Activated naive CD4-positive, alpha-beta T cell treated with anti-CD3 and anti-CD28 coated beads, Interleukin-2, amount 10 ng/mL, durations not matched to agents 7 days and 5 days (primary cell): ENCODE measurements at regions not wholly inside any gene's neighbourhood (a gene's known extent, or its start where the extent isn't known, plus 50 kb on each side); places are given as distances from the start of the nearest gene placed in this dataset.
A peak's percentile ranks its signal among the peaks of the same experiment; 100 is the strongest.

Source experiments
- CTCF ChIA-PET: fragments of 350-600 bp; sonication (Branson Sonifier 250); formaldehyde crosslinking; loops from one replicate; lab custom pipeline; 2021; ENCODE audit warnings: antibody characterized with exemption; lab: Charles Lee
- DNase-seq: peaks from one replicate; pipeline ENCODE4 v3.0.0-alpha.2; 2020
- H3K27ac Mint-ChIP-seq: one replicate; pipeline ENCODE4 v1.8.0; 2021; ENCODE audit warnings: mild to moderate bottlenecking, moderate library complexity, mixed read lengths
- H3K27me3 Mint-ChIP-seq: one replicate; pipeline ENCODE4 v1.8.0; 2021; ENCODE audit warnings: mild to moderate bottlenecking, mixed read lengths
- H3K36me3 Mint-ChIP-seq: one replicate; pipeline ENCODE4 v1.8.0; 2021; ENCODE audit warnings: mixed read lengths
- H3K4me1 Mint-ChIP-seq: one replicate; pipeline ENCODE4 v1.8.0; 2021; ENCODE audit warnings: mixed read lengths
- H3K4me3 Mint-ChIP-seq: one replicate; pipeline ENCODE4 v1.8.0; 2021; ENCODE audit warnings: mild to moderate bottlenecking, moderate library complexity, mixed read lengths
- H3K9me3 Mint-ChIP-seq: one replicate; pipeline ENCODE4 v1.8.0; 2021; ENCODE audit warnings: mixed read lengths

DNA sequence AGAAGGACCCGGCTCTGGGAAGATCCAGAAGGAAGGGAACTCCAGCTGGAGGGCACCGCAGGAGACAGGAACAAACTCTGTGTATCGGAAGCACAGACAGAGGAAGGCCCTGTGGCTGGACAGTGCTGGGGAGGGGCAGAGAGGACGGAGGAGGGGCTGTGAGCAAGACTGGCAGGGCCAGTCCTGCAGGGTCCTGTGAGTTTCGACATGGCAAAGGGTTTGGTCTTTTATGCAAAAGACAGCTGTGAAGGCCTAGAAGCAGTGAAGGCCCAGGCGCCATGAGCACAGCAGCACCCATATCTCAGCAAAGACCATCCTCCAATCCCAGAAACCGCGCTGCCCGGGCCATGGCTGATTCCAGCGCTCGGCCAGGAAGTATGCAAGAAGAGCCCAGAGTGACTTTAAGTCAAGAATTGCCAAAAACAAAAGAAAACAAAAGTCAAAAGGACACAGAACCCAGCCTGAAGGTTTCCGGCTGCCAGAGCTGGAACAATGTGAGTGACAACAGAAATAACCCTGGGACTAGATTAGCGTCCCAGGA, 126.5 kb downstream of the NCOR2 start:
- H3K36me3 Mint-ChIP-seq: peaks cover 27% of the 10 kb centered on the region

GRCh38 chr12:124440031-124440626, 127.3 kb downstream of the NCOR2 start:
- no peaks in the 10 kb centered on the region for H3K9me3 Mint-ChIP-seq
- H3K4me3 Mint-ChIP-seq: no peak overlapping the region
- no peaks in the 10 kb centered on the region for H3K4me1 Mint-ChIP-seq
- no peak overlapping the region for H3K27ac Mint-ChIP-seq
- peaks cover 26% of the 10 kb centered on the region for H3K36me3 Mint-ChIP-seq
- no peak for DNase-seq
- H3K27me3 Mint-ChIP-seq: no peaks in the 10 kb centered on the region
- CTCF ChIA-PET: no interaction called here

More for the DNA sequence above, 126.5 kb downstream of the NCOR2 start:
- no peaks in the 10 kb centered on the region for H3K4me1 Mint-ChIP-seq
- H3K4me3 Mint-ChIP-seq: no peak overlapping the region
- H3K9me3 Mint-ChIP-seq: no peaks in the 10 kb centered on the region
- peak overlapping the region; percentile 65 for H3K27ac Mint-ChIP-seq
- no peaks in the 10 kb centered on the region for H3K27me3 Mint-ChIP-seq
- CTCF ChIA-PET: no interaction called here
- DNase-seq: no peak

DNA sequence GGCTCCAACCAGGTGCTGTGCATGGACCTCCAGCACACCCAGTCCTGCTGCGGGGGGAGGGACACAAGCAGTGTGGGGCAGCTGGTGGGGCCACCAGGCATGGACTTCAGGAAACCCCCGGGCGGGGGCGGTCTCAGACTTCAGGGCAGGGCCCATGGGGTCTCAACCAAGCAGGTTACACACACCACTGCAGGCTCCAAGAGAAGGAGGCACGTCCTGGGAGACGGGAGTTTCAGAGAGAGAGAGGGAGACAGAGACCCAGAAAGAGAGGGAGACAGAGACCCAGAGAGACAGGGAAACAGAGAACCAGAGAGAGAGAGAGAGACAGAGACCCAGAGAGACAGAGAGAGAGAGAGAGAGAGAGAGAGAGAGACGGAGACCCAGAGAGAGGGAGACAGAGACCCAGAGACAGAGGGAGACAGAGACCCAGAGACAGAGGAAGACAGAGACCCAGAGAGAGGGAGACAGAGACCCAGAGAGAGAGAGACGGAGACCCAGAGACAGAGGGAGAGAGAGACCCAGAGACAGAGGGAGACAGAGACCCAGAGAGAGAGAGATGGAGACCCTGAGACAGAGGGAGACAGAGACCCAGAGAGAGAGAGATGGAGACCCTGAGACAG, 128.9 kb downstream of the NCOR2 start:
- DNase-seq: no peak
- CTCF ChIA-PET: no interaction called here
- Mint-ChIP-seq H3K9me3 (no peaks in the 10 kb centered on the region), H3K4me3 (no peak overlapping the region), H3K4me1 (no peaks in the 10 kb centered on the region), H3K27ac (no peak overlapping the region), H3K36me3 (peaks cover 19% of the 10 kb centered on the region), H3K27me3 (no peaks in the 10 kb centered on the region)

DNA sequence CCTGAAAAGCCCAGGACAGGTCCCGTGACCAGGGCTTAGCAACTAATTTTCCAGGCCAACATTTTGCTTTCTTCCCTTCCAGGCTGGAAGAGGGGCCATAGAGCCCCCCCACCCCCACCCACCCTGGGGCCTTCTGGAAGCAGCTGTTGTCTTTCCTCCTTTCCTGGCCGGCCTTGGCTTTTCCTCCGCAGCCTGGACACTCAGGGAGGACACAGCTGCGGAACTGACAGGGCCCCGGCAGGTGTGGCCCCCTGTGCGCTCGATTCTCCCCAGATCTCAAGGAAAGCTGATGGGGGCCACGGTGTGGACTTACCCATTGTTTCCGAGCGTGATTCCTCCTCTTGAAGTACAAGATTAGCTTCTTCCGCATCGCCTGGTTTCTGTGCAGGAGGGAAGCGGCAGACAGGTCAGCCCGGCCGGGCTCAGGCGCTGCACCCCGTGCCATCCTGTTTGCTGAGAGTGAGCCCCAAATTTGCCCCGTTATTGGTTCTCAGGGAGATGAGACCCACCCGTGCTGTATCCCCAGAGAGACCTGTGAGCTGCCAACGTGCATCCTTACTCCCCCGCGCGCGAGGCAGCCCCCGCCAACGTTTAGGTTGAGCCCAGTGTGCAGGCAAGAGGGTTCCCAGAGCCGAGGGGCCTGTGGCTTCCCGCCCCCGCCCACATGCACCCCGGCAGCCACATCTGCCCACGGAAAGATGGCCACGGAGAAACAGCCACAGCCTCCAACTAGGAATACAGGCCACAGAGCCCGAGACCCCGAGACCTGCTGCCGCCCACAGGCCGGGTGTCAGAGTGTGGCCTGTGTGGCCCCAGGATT, 129.6 kb downstream of the NCOR2 start:
- no peaks in the 10 kb centered on the region for H3K9me3 Mint-ChIP-seq
- H3K27ac Mint-ChIP-seq: peak overlapping the region; percentile 17
- no peak overlapping the region for H3K4me3 Mint-ChIP-seq
- CTCF ChIA-PET: no interaction called here
- H3K4me1 Mint-ChIP-seq: no peaks in the 10 kb centered on the region
- H3K27me3 Mint-ChIP-seq: no peaks in the 10 kb centered on the region
- peaks cover 19% of the 10 kb centered on the region for H3K36me3 Mint-ChIP-seq
- DNase-seq: no peak

GRCh38 chr12:124437121-124437520, 130.3 kb downstream of the NCOR2 start:
- Mint-ChIP-seq H3K27ac (no peak overlapping the region), H3K36me3 (peaks cover 16% of the 10 kb centered on the region), H3K9me3 (no peaks in the 10 kb centered on the region), H3K27me3 (no peaks in the 10 kb centered on the region), H3K4me1 (no peaks in the 10 kb centered on the region), H3K4me3 (no peak overlapping the region)
- CTCF ChIA-PET: interaction anchor here (0.8 kb wide), 1 partner anchor 16 kb away, joined by 3 read pairs; no protein-coding TSS in a partner anchor
- no peak for DNase-seq

- CTCF ChIA-PET: interaction anchor here (0.8 kb wide), 1 partner anchor 17 kb away, joined by 3 read pairs; no protein-coding TSS in a partner anchor
- H3K27ac Mint-ChIP-seq: peak overlapping the region; percentile 58
- no peak overlapping the region for H3K4me3 Mint-ChIP-seq
- H3K9me3 Mint-ChIP-seq: peaks cover 7% of the 10 kb centered on the region
- DNase-seq: no peak
- no peaks in the 10 kb centered on the region for H3K27me3 Mint-ChIP-seq
- H3K4me1 Mint-ChIP-seq: no peaks in the 10 kb centered on the region
- peaks cover 15% of the 10 kb centered on the region for H3K36me3 Mint-ChIP-seq
Observed at GRCh38 chr12:124436366-124436765, 131.0 kb downstream of the NCOR2 start.

GRCh38 chr12:124435806-124436345, 131.5 kb downstream of the NCOR2 start:
- H3K4me1 Mint-ChIP-seq: no peaks in the 10 kb centered on the region
- no peak for DNase-seq
- H3K36me3 Mint-ChIP-seq: peaks cover 15% of the 10 kb centered on the region
- no peak overlapping the region for H3K27ac Mint-ChIP-seq
- peaks cover 10% of the 10 kb centered on the region for H3K9me3 Mint-ChIP-seq
- no peak overlapping the region for H3K4me3 Mint-ChIP-seq
- no peaks in the 10 kb centered on the region for H3K27me3 Mint-ChIP-seq
- CTCF ChIA-PET: no interaction called here

DNA sequence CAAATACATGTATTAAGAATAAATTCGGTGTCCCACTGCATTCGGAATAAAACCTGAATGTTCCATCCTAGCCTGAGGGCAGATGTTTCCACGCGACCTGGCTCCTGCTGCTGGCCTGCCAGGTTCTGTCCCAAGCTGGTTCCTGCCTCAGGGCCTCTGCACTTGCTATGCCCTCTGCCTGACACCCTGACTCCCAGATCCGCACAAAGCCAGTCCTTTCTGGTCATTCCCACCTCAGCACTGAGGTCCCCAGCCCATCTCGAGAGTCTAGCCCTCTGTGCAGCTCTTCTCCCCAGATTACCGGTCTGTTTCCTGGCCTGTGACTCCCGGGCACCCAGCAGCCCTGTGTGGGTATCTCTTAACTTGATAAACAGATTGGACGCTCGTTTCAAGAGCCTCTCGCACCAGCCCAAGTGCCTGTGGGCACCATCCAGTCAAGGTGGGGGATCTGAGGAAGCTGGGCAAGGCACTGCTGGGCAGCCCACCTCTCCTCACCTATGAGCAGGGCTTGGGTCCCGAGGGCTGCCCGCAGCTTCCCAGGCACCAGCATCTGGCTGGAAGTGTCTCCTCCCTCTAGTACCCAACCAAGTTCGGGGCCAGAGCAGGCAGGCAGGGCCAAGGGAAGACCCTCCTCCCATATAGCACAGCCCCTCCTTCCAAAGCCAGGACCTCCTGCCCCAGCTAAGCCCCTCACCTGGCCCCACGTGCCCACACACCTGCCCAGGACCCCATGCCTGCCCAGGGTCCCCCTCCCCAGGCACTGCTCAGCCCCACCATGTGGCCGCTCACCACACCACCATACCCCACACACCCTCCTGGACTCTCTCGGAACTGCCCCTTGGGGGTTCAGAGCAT, 132.2 kb downstream of the NCOR2 start:
- CTCF ChIA-PET: no interaction called here
- Mint-ChIP-seq H3K9me3 (peaks cover 10% of the 10 kb centered on the region), H3K36me3 (peaks cover 16% of the 10 kb centered on the region), H3K27me3 (no peaks in the 10 kb centered on the region), H3K4me1 (no peaks in the 10 kb centered on the region), H3K4me3 (no peak overlapping the region), H3K27ac (peak overlapping the region; percentile 52)
- no peak for DNase-seq

DNA sequence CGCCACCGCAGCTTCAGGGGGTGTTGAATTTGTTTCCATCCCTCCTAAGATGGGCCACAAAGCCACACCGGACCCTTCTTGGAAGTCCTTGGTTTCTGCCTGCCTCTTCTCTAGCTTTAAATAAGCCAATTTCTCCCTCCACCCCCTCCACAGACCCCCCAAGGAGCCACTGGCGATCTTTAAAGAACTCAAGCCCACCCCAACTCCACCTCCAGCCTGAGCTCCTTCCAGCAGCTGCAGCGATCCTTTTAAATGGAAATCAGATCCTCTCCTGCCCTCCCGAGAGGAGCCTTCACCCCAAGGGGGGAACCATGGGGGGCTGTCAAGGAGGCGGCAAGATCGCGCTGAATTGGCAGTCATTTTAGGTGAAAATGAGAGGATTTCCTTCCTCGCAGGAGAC, 133.1 kb downstream of the NCOR2 start:
- CTCF ChIA-PET: no interaction called here
- Mint-ChIP-seq H3K36me3 (peaks cover 19% of the 10 kb centered on the region), H3K27ac (no peak overlapping the region), H3K9me3 (peaks cover 10% of the 10 kb centered on the region), H3K4me3 (no peak overlapping the region), H3K27me3 (no peaks in the 10 kb centered on the region), H3K4me1 (no peaks in the 10 kb centered on the region)
- DNase-seq: no peak

DNA sequence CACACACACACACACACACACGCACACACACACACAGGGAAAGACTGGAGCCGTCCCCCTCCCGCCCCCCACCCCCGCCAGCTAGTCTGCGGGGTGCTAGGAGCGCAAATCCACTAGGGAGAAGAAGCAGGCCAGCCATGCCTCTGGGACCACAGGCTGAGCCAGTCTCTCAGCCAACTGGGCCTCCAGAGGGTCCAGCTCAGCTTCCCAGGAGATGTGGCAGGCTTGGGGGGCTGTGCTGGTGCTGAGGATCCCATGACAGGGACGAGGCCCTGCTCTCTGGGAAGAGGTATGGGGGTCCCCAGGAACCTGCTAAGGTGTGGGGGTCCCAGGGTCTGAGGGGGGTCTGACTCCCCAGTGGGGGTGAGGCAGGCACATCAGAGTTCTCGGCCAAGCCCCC, 133.5 kb downstream of the NCOR2 start:
- H3K36me3 Mint-ChIP-seq: peaks cover 19% of the 10 kb centered on the region
- H3K4me3 Mint-ChIP-seq: no peak overlapping the region
- H3K27ac Mint-ChIP-seq: no peak overlapping the region
- CTCF ChIA-PET: no interaction called here
- DNase-seq: no peak
- H3K27me3 Mint-ChIP-seq: no peaks in the 10 kb centered on the region
- H3K4me1 Mint-ChIP-seq: no peaks in the 10 kb centered on the region
- peaks cover 10% of the 10 kb centered on the region for H3K9me3 Mint-ChIP-seq

GRCh38 chr12:124433147-124433874, 134.1 kb downstream of the NCOR2 start:
- H3K4me1 Mint-ChIP-seq: no peaks in the 10 kb centered on the region
- H3K4me3 Mint-ChIP-seq: no peak overlapping the region
- peaks cover 19% of the 10 kb centered on the region for H3K36me3 Mint-ChIP-seq
- CTCF ChIA-PET: no interaction called here
- DNase-seq: no peak
- no peak overlapping the region for H3K27ac Mint-ChIP-seq
- H3K27me3 Mint-ChIP-seq: no peaks in the 10 kb centered on the region
- peaks cover 10% of the 10 kb centered on the region for H3K9me3 Mint-ChIP-seq

DNA sequence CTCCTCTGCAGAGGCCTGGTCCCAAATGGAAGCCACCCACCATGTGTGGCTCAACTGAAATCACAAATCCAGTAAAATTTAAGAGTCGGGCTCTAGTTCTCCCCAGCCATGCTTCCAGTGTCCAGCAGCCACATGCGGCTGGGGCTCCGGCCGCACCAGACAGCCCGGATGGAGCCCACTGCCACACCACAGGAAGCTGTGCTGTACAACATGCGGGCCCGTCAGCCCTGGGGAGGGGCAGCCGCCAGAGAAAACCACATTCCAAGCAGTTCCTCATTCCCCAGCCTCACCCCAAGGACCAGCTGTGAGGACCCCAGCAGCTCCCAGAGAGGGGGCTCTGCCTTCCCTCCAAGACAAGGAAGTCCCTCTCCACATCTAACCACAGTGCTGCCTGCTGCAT, 135.0 kb downstream of the NCOR2 start:
- no peak for DNase-seq
- Mint-ChIP-seq H3K9me3 (peaks cover 10% of the 10 kb centered on the region), H3K4me1 (no peaks in the 10 kb centered on the region), H3K27ac (no peak overlapping the region), H3K4me3 (no peak overlapping the region), H3K36me3 (peaks cover 19% of the 10 kb centered on the region), H3K27me3 (no peaks in the 10 kb centered on the region)
- CTCF ChIA-PET: no interaction called here

- peaks cover 16% of the 10 kb centered on the region for H3K36me3 Mint-ChIP-seq
- peaks cover 10% of the 10 kb centered on the region for H3K9me3 Mint-ChIP-seq
- CTCF ChIA-PET: no interaction called here
- no peak for DNase-seq
- no peaks in the 10 kb centered on the region for H3K4me1 Mint-ChIP-seq
- H3K27ac Mint-ChIP-seq: no peak overlapping the region
- H3K27me3 Mint-ChIP-seq: no peaks in the 10 kb centered on the region
- H3K4me3 Mint-ChIP-seq: no peak overlapping the region
Observed at GRCh38 chr12:124431971-124432370, 135.4 kb downstream of the NCOR2 start.
